RPMI7951 (cell line): ENCODE measurements at regions not wholly inside any gene's neighbourhood (a gene's known extent, or its start where the extent isn't known, plus 50 kb on each side); places are given as distances from the start of the nearest gene placed in this dataset.
A peak's percentile ranks its signal among the peaks of the same experiment; 100 is the strongest.
"Not testable (repeated sequence)": the region's sequence is repeated elsewhere in the genome, so short reads cannot be mapped to it uniquely, and the experiment has no call there.

Source experiments
- DNase-seq: peaks from one replicate; pipeline ENCODE4 v3.0.0-alpha.2; 2012; ENCODE audit warnings: low read depth

- DNase-seq, result no peak
Observed at GRCh38 chr5:83001796-83002381, 75.3 kb downstream of the TMEM167A start.

- DNase-seq, result peak; percentile 2
Observed at GRCh38 chr5:83000922-83001321, 76.3 kb downstream of the TMEM167A start.

DNA sequence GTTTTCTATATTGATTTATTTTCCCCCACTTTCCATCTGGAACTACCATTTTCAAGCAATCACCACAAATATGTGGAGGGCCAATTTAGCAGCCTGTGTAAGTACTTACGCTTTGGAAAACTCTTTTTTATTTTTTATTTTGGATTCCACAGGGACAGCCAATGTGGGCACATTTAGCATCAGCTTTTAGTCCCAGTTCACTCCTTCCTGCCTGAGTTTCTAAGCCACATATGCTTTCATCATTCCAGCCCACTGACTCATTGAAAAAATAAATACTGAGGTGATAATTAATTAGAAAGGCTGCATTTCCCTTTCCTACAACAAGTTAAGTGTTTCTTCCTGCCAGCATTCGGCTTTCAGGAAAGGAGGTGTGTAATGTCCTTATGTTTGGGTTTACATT lies 76.8 kb downstream of the TMEM167A start:
- peak; percentile 21 for DNase-seq

- no peak for DNase-seq
Observed at GRCh38 chr5:82993416-82993815, 83.8 kb downstream of the TMEM167A start.

GRCh38 chr5:82992646-82993045 lies 84.5 kb downstream of the TMEM167A start:
- DNase-seq, result no peak

- DNase-seq, result peak; percentile 51
Observed at GRCh38 chr5:82991678-82992323, 85.4 kb downstream of the TMEM167A start.

- no peak for DNase-seq
Observed at GRCh38 chr5:82991059-82991458, 86.1 kb downstream of the TMEM167A start.

DNA sequence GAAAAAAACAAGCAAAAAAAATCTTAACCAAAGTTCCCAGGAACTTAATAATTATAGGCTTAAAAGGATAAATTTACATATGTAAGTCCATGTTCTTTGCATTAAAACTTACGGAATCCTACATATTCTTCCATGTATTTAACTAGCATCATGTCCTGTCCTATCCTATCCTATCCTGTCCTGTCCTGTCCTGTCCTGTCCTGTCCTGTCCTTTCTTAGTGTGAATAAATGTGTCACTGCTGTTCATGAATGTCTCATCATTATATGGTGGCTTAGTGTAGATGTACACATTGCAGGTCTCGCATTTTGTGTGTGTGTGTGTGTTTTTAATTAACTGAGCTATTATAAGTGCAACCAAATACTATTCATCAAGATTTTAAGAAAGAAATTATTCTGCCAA lies 90.0 kb downstream of the TMEM167A start:
- DNase-seq, result no peak

GRCh38 chr5:82986404-82986803 lies 90.8 kb downstream of the TMEM167A start:
- DNase-seq, result no peak

GRCh38 chr5:82985763-82986162 lies 91.4 kb downstream of the TMEM167A start:
- DNase-seq, result no peak

DNA sequence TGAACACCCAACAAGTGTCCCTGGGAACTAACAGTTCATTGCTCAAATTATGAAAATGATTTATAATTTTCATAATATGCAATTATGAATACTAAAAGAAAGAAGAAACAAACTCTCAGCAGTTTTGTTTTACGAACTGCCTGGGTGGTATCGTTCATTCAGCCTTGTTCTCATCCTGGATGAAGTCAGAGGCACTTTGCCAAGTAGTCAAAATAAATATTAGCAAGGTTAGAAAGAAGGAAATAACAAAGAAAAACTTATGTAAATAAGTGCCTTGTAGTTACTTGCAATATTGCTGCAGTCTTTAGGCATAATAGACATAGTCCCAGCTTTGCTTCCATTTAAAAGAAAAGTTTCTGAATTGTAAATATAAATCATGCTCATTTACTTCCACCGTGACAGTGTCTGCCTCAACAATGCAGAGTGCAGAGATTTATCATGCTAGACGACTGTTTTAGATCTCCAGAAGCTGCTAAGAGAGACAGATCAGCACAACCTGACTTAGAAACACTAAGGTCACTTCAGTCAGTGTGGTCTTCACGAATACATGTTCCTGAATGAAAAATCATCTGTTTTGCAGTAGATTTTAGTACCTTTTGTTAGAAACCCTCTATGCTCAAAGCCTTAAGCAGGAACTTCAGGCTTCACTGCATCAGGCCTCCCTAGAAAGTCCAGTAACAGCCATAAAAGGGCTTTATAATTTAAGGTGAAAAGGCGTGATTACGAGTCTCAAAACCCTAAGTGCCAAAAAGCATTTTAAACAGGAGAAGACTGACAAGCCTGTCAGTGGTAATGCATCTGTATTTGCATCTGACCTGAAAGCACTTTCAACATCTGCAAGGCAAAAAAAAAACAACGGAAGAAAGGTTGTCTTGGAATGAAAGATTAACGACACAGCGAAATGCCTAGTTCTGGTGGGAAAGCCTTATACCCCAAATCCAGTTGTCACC lies 92.1 kb downstream of the TMEM167A start:
- DNase-seq, result no peak

- DNase-seq, result no peak
Observed at GRCh38 chr5:82982846-82983245, 94.3 kb downstream of the TMEM167A start.

DNA sequence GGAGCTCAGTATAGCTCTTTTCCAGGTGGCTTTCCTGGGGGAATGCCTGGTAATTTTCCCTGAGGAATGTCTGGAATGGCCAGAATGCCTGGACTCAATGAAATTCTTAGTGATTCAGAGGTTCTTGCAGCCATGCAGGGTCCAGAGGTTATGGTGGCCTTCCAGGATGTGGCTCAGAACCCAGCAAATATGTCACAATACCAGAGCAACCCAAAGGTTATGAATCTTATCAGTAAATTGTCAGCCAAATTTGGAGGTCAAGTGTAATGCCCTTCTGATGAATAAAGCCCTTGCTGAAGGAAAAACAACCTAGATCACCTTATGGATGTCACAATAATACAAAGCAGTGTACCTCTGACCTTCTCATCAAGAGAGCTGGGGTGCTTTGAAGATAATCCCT lies 100.3 kb downstream of the TMEM167A start:
- DNase-seq, result peak; percentile 70

- no peak for DNase-seq
Observed at GRCh38 chr5:82975812-82976211, 101.4 kb downstream of the TMEM167A start.

DNA sequence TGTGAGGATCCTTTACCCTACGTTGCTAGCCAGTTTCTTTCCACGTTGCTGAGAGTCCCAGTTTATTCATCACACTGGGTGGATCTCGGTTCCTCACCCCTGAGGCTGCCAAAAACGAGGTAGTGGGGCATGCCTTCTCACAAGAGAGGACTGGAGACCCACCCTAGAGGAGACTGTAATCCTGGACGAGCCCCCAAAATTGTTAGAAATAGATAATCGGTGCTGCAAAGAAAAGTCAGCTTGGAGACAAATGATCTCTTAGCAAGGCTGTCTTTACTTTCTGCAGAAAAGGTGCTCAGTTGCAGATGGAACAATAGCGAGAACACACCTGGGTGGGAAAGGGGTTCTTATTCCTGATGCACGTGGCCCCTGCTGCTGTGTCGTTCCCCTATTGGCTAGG lies 101.8 kb downstream of the TMEM167A start:
- no peak for DNase-seq

- DNase-seq, result not testable (repeated sequence)
Observed at GRCh38 chr5:82974346-82974745, 102.8 kb downstream of the TMEM167A start.

- no peak for DNase-seq
Observed at GRCh38 chr5:82971901-82972300, 105.3 kb downstream of the TMEM167A start.

DNA sequence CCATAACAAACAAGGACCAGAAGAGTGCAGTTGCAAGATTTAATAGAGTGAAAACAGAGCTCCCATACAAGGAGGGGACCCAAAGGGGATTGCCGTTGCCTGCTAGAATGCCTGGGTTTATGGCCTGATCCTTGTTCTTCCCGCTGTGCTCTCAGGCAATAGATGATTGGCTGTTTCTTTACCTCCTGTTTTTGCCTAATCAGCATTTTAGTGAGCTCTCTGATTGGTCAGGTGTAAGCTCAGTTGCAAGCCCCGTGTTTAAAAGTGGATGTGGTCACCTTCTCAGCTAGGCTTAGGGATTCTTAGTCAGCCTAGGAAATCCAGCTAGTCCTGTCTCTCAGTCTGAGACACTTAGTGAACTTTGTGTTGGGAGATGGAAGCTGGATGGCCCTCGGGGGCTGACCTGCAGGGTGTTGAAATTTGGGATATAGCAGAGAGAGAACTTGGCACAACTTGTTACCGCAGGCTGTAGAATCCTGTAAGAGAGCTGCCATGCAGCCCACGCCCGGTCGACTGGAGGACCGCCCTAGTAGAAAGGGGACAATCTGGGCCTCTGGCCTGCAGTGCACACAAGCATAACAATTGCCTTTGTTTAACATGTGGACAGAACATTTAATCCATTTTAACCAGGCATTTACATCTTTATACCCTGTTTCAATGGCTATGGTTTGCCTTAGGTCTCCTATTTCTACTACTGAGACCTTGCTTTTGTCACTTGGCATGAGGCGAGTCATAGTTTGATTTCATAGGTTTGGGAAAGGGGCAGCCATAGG lies 106.0 kb downstream of the TMEM167A start:
- DNase-seq, result not testable (repeated sequence)

GRCh38 chr5:82969221-82969976 lies 107.8 kb downstream of the TMEM167A start:
- peak; percentile 18 for DNase-seq

DNA sequence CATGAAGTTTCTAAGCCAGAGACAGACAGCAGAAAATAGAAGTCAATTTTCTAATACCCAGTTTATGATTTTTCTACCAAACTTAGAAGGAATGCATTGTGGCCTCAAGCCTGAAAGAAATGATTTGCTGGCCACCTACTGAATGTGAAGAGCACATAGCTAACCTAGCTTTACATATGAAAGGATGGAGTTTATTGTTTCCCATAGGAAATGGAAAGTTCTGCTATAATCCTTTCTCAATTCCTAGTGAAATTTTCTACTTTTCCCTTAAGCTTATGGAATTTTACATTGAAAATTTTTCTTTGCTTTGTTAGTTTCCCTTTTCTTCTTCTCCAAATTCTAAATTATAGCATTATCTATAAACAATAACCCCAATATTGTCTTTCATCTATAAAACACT lies 110.1 kb downstream of the TMEM167A start:
- DNase-seq, result no peak

- DNase-seq, result no peak
Observed at GRCh38 chr5:82959466-82959865, 117.7 kb downstream of the TMEM167A start.
